MM.1S (cell line): ENCODE measurements at regions not wholly inside any gene's neighbourhood (a gene's known extent, or its start where the extent isn't known, plus 50 kb on each side); places are given as distances from the start of the nearest gene placed in this dataset.

ENCODE experiments used
- DNase-seq: peaks from one replicate; pipeline ENCODE4 v3.0.0-alpha.2; 2015
- H2AFZ ChIP-seq: fragments of 300-600 bp; sonication (generic); 2 replicates; pipeline ENCODE4 v1.6.0; 2016; ENCODE audit warnings: antibody characterized with exemption, low read length
- H3F3A ChIP-seq: fragments of 300-600 bp; sonication (generic); 2 replicates; pipeline ENCODE4 v1.6.1; 2016; ENCODE audit warnings: mild to moderate bottlenecking, antibody characterized with exemption, low read length, moderate library complexity, mixed read lengths; ENCODE audit not compliant: insufficient read depth
- H3K27ac ChIP-seq: fragments of 300-600 bp; sonication (generic); 2 replicates; pipeline ENCODE4 v1.5.1; 2016; ENCODE audit warnings: mild to moderate bottlenecking, low read length
- H3K27me3 ChIP-seq: fragments of 300-600 bp; sonication (generic); replicated peaks from 2 replicates; pipeline ENCODE4 v1.6.0; 2016; ENCODE audit warnings: low read length; ENCODE audit not compliant: insufficient read depth
- H3K36me3 ChIP-seq: fragments of 300-600 bp; sonication (generic); replicated peaks from 2 replicates; pipeline ENCODE4 v1.6.1; 2016; ENCODE audit warnings: mild to moderate bottlenecking, low read length, mixed read lengths; ENCODE audit not compliant: insufficient read depth
- H3K4me1 ChIP-seq: fragments of 300-600 bp; sonication (generic); 2 replicates; pipeline ENCODE4 v1.6.1; 2016; ENCODE audit warnings: low read length, mixed read lengths
- H3K4me2 ChIP-seq: fragments of 300-600 bp; sonication (generic); 2 replicates; pipeline ENCODE4 v1.6.0; 2016; ENCODE audit warnings: low read depth, low read length
- H3K4me3 ChIP-seq: fragments of 300-600 bp; sonication (generic); 2 replicates; pipeline ENCODE4 v1.5.1; 2016; ENCODE audit warnings: low read length, mixed read lengths
- H3K79me2 ChIP-seq: fragments of 300-600 bp; sonication (generic); 2 replicates; pipeline ENCODE4 v1.6.1; 2016; ENCODE audit warnings: mixed run types, low read length, mixed read lengths
- H3K9ac ChIP-seq: fragments of 300-600 bp; sonication (generic); 2 replicates; pipeline ENCODE4 v1.6.1; 2016; ENCODE audit warnings: low read length, mixed read lengths
- H3K9me2 ChIP-seq: fragments of 300-600 bp; sonication (generic); replicated peaks from 2 replicates; pipeline ENCODE4 v1.6.1; 2016; ENCODE audit warnings: mild to moderate bottlenecking, low read length, mixed read lengths; ENCODE audit not compliant: insufficient read depth
- H3K9me3 ChIP-seq: fragments of 300-600 bp; sonication (generic); replicated peaks from 2 replicates; pipeline ENCODE4 v1.6.1; 2016; ENCODE audit warnings: mild to moderate bottlenecking, low read length, mixed read lengths; ENCODE audit not compliant: insufficient read depth
- H4K20me1 ChIP-seq: fragments of 300-600 bp; sonication (generic); 2 replicates; pipeline ENCODE4 v1.6.1; 2016; ENCODE audit warnings: mild to moderate bottlenecking, low read length, moderate library complexity, mixed read lengths; ENCODE audit not compliant: insufficient read depth
- EZH2 ChIP-seq: fragments of 300-600 bp; sonication (generic); optimal IDR thresholded peaks from 2 replicates; pipeline ENCODE3; 2017; ENCODE audit warnings: low read depth, mild to moderate bottlenecking, antibody characterized with exemption, low read length, mixed read lengths
- EZH2phosphoT487 ChIP-seq: fragments of 300-600 bp; sonication (generic); IDR thresholded peaks from 2 replicates; pipeline ENCODE4 v1.6.1; 2018; ENCODE audit warnings: antibody characterized with exemption, low read length
- TF ChIP-seq, protein P1 (sequence below): fragments of 300-600 bp; sonication (generic); IDR thresholded peaks from 2 replicates; pipeline ENCODE4 v1.5.1; 2016; ENCODE audit warnings: antibody characterized with exemption, low read length, mixed read lengths

DNA sequence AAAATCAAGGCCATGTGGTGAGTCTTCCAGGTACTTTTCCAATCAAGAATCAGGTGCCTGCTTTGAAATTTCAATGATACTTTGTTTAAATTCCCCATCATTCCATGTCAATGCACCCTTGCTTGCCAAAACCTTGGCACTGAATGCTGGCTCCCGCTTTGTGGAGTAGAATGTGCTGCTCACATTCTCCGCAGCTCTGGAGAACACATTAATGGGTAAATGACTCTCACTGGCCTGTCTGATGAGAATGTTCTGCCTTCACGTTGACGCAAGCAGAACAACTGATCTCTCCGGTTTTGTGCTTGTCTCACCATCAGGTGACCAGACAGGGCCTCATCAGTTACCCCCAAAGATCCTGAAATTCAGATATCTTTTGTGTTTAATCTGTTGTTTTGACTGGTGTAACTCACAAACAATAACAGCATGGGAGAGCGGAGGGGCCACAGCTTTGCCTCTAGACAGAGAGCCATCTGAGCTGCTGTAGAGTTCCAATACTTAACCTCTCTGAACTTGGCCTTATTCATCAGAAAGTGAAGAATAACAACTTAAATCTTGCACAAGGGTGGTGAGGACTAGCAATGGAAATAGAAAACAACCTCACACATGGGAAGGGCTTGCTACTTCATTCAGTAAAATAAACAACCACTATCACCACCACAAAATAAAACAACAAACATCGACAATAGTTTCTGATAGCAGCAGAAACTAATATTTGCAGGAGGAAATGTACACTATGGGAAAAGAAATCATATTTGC lies 276.9 kb upstream of the IGFBP3 start:
- no peak for DNase-seq
- H3K79me2 ChIP-seq: no peaks in the 10 kb centered on the region
- no peak for TF ChIP-seq EZH2phosphoT487
- no peak for TF ChIP-seq EZH2
- TF ChIP-seq, protein P1, sequence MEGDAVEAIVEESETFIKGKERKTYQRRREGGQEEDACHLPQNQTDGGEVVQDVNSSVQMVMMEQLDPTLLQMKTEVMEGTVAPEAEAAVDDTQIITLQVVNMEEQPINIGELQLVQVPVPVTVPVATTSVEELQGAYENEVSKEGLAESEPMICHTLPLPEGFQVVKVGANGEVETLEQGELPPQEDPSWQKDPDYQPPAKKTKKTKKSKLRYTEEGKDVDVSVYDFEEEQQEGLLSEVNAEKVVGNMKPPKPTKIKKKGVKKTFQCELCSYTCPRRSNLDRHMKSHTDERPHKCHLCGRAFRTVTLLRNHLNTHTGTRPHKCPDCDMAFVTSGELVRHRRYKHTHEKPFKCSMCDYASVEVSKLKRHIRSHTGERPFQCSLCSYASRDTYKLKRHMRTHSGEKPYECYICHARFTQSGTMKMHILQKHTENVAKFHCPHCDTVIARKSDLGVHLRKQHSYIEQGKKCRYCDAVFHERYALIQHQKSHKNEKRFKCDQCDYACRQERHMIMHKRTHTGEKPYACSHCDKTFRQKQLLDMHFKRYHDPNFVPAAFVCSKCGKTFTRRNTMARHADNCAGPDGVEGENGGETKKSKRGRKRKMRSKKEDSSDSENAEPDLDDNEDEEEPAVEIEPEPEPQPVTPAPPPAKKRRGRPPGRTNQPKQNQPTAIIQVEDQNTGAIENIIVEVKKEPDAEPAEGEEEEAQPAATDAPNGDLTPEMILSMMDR: no peak
- H3K27me3 ChIP-seq: no peaks in the 10 kb centered on the region
- no peak overlapping the region for H3K4me3 ChIP-seq
- H3K4me1 ChIP-seq: no peaks in the 10 kb centered on the region
- H3K9me2 ChIP-seq: no peaks in the 10 kb centered on the region
- H3K36me3 ChIP-seq: no peaks in the 10 kb centered on the region
- H3K9ac ChIP-seq: no peak overlapping the region
- H3F3A ChIP-seq: no peaks in the 10 kb centered on the region
- no peak overlapping the region for H3K27ac ChIP-seq
- no peak overlapping the region for H3K4me2 ChIP-seq
- H4K20me1 ChIP-seq: no peaks in the 10 kb centered on the region
- H3K9me3 ChIP-seq: no peaks in the 10 kb centered on the region
- no peak overlapping the region for H2AFZ ChIP-seq

DNA sequence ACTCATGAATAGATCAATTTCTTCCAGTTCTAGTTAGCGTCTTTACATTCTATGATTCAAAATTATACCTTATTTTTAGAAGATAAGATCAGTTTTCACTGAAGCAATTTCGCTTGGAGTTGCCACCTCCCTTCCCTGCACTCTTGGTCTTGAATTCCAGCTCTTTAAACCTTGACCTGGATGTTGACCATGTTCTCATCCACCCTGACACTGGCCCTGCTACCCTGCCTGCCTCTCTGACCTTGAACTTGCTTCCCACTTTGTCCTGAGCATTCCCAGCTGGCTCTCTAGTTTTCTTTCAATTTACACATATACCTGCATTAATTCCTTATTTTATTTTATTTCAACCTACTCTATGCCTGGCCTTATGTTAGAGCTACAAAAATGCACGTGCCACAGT lies 274.9 kb upstream of the IGFBP3 start:
- Histone ChIP-seq H3K9ac (no peak overlapping the region), H3K27me3 (no peaks in the 10 kb centered on the region), H3K9me3 (no peaks in the 10 kb centered on the region), H3K27ac (no peak overlapping the region), H3K4me2 (no peak overlapping the region), H4K20me1 (no peaks in the 10 kb centered on the region), H3K9me2 (no peaks in the 10 kb centered on the region), H3F3A (no peaks in the 10 kb centered on the region), H3K4me1 (no peaks in the 10 kb centered on the region), H3K4me3 (no peak overlapping the region), H2AFZ (no peak overlapping the region), H3K79me2 (no peaks in the 10 kb centered on the region), H3K36me3 (no peaks in the 10 kb centered on the region)
- no peak for TF ChIP-seq EZH2
- TF ChIP-seq, protein P1: no peak
- DNase-seq: no peak

- H4K20me1 ChIP-seq: no peaks in the 10 kb centered on the region
- no peaks in the 10 kb centered on the region for H3K9me2 ChIP-seq
- no peak overlapping the region for H2AFZ ChIP-seq
- H3K4me1 ChIP-seq: no peaks in the 10 kb centered on the region
- H3K4me3 ChIP-seq: no peak overlapping the region
- H3K79me2 ChIP-seq: no peaks in the 10 kb centered on the region
- no peak overlapping the region for H3K27ac ChIP-seq
- no peaks in the 10 kb centered on the region for H3K9me3 ChIP-seq
- DNase-seq: no peak
- no peak overlapping the region for H3K4me2 ChIP-seq
- H3F3A ChIP-seq: no peaks in the 10 kb centered on the region
- no peaks in the 10 kb centered on the region for H3K27me3 ChIP-seq
- no peaks in the 10 kb centered on the region for H3K36me3 ChIP-seq
- no peak overlapping the region for H3K9ac ChIP-seq
- no peak for TF ChIP-seq EZH2
- TF ChIP-seq EZH2phosphoT487: no peak
- TF ChIP-seq, protein P1: no peak
These were observed 271.2 kb upstream of the IGFBP3 start for GRCh38 chr7:46192271-46192670.
